ENCODE measurements at regions not wholly inside any gene's neighbourhood (a gene's known extent, or its start where the extent isn't known, plus 50 kb on each side); places are given as distances from the start of the nearest gene placed in this dataset.

DNA sequence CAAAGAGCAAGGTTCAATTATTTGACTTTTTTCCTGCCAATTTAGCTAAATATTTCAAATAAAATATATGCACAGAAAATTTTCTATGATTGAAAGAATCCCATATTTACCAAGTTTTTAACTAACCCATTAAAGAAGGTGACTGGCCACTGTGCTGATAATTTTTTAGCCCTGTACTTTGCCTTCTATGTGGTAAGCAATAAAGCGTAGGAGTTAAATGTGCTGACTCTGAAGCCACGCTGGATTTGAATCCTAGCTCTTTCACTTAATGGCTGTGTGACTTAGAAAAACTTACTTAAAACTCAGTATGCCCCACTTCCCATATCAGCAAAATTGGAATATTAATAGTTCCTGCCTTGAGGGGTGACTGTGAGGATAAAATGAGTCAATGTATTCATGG, 82.1 kb downstream of the NEUROD6 start:
- TF ChIP-seq POLR2A (IDR thresholded peaks at IDR 0.05; ENCODE audit: low read length) (no peak), GATA1 (IDR thresholded peaks at IDR 0.05; ENCODE audit: low read depth, low read length) (no peak)
